GM12873 (cell line): ENCODE measurements at regions not wholly inside any gene's neighbourhood (a gene's known extent, or its start where the extent isn't known, plus 50 kb on each side); places are given as distances from the start of the nearest gene placed in this dataset.

Experiments
- CTCF ChIP-seq: IDR thresholded peaks from 2 replicates; pipeline ENCODE4 v1.5.1; 2012; ENCODE audit warnings: low read depth, mild to moderate bottlenecking, moderate library complexity, low read length, control low read depth; ENCODE audit not compliant: insufficient read depth; ENCODE audit errors: missing control alignments

GRCh38 chr3:177473903-177474302 lies 276.6 kb upstream of the TBL1XR1 start:
- TF ChIP-seq CTCF = no peak

- no peak for TF ChIP-seq CTCF
Measured at GRCh38 chr3:177474652-177475355, 277.5 kb upstream of the TBL1XR1 start.

- TF ChIP-seq CTCF = no peak
Measured at GRCh38 chr3:177475356-177475665, 278.0 kb upstream of the TBL1XR1 start.

- no peak for TF ChIP-seq CTCF
Measured at GRCh38 chr3:177476495-177476894, 279.2 kb upstream of the TBL1XR1 start.

- TF ChIP-seq CTCF = no peak
Measured at GRCh38 chr3:177476921-177477435, 279.7 kb upstream of the TBL1XR1 start.

- no peak for TF ChIP-seq CTCF
Measured at GRCh38 chr3:177478170-177478867, 281.0 kb upstream of the TBL1XR1 start.

GRCh38 chr3:177479630-177480029 lies 282.3 kb upstream of the TBL1XR1 start:
- no peak for TF ChIP-seq CTCF
